AG04450 (cell line): ENCODE measurements at regions not wholly inside any gene's neighbourhood (a gene's known extent, or its start where the extent isn't known, plus 50 kb on each side); places are given as distances from the start of the nearest gene placed in this dataset.

Source experiments
- CTCF ChIA-PET: fragments of 300-600, 350-600 bp; formaldehyde crosslinking; extraction: SDS; loops from one replicate; lab custom pipeline; 2022; ENCODE audit warnings: antibody characterized with exemption, inconsistent platforms; lab: Charles Lee
- POLR2A ChIA-PET: fragments of 350-600 bp; formaldehyde crosslinking; extraction: SDS; loops from one replicate; lab custom pipeline; 2021; ENCODE audit warnings: antibody characterized with exemption, inconsistent platforms; lab: Yijun Ruan, JAX
- DNase-seq: peaks from one replicate; pipeline ENCODE4 v3.0.0-alpha.2; 2011; ENCODE audit warnings: low read depth, low spot score
- H3K27ac ChIP-seq: one replicate; pipeline ENCODE4 v1.5.1; 2012; ENCODE audit warnings: low read depth, low read length, control low read depth
- H3K27me3 ChIP-seq: one replicate; pipeline ENCODE4 v1.6.0; 2012; ENCODE audit warnings: low read length; ENCODE audit not compliant: control insufficient read depth, insufficient read depth
- H3K4me3 ChIP-seq: 2 replicates; pipeline ENCODE4 v1.5.1; 2011; ENCODE audit warnings: mild to moderate bottlenecking, low read depth, low read length, control low read depth
- H3K9me3 ChIP-seq: 2 replicates; pipeline ENCODE4 v1.5.1; 2012; ENCODE audit warnings: low read length; ENCODE audit not compliant: control insufficient read depth, insufficient read depth
- CTCF ChIP-seq: IDR thresholded peaks from 2 replicates; pipeline ENCODE4 v1.5.1; 2011; ENCODE audit warnings: low read depth, low read length, control low read depth, inconsistent platforms

GRCh38 chr3:127053026-127053425, 70.1 kb downstream of the PLXNA1 start:
- H3K27ac ChIP-seq: no peak overlapping the region
- DNase-seq: no peak
- H3K4me3 ChIP-seq: no peak overlapping the region
- ChIA-PET CTCF (no interaction called here), POLR2A (no interaction called here)
- H3K27me3 ChIP-seq: peaks cover 10% of the 10 kb centered on the region
- H3K9me3 ChIP-seq: peaks cover 19% of the 10 kb centered on the region
- TF ChIP-seq CTCF: no peak

GRCh38 chr3:127053450-127053849, 70.5 kb downstream of the PLXNA1 start:
- Histone ChIP-seq H3K27ac (no peak overlapping the region), H3K4me3 (no peak overlapping the region), H3K27me3 (peaks cover 10% of the 10 kb centered on the region), H3K9me3 (peaks cover 21% of the 10 kb centered on the region)
- ChIA-PET POLR2A (no interaction called here), CTCF (no interaction called here)
- no peak for DNase-seq
- no peak for TF ChIP-seq CTCF

GRCh38 chr3:127053979-127054378, 71.1 kb downstream of the PLXNA1 start:
- Histone ChIP-seq H3K9me3 (peaks cover 21% of the 10 kb centered on the region), H3K4me3 (no peak overlapping the region), H3K27ac (no peak overlapping the region), H3K27me3 (peaks cover 10% of the 10 kb centered on the region)
- POLR2A ChIA-PET: no interaction called here
- CTCF ChIA-PET: no interaction called here
- DNase-seq: no peak
- TF ChIP-seq CTCF: no peak

- Histone ChIP-seq H3K9me3 (peaks cover 13% of the 10 kb centered on the region), H3K4me3 (no peak overlapping the region), H3K27ac (no peak overlapping the region), H3K27me3 (peaks cover 14% of the 10 kb centered on the region)
- no peak for TF ChIP-seq CTCF
- POLR2A ChIA-PET: no interaction called here
- DNase-seq: no peak
- CTCF ChIA-PET: no interaction called here
Measured at GRCh38 chr3:127056281-127056680, 73.4 kb downstream of the PLXNA1 start.

- POLR2A ChIA-PET: no interaction called here
- CTCF ChIA-PET: interaction anchor here (0.7 kb wide), 1 partner anchor 320 kb away, joined by 3 read pairs; no protein-coding TSS in a partner anchor
Measured at GRCh38 chr3:127056976-127057375, 74.1 kb downstream of the PLXNA1 start.

More at GRCh38 chr3:127056976-127057375, 74.1 kb downstream of the PLXNA1 start:
- Histone ChIP-seq H3K9me3 (peaks cover 13% of the 10 kb centered on the region), H3K27me3 (peaks cover 14% of the 10 kb centered on the region), H3K4me3 (no peak overlapping the region), H3K27ac (no peak overlapping the region)
- no peak for TF ChIP-seq CTCF
- DNase-seq: no peak
